HG02840 (cell line): ENCODE measurements at regions not wholly inside any gene's neighbourhood (a gene's known extent, or its start where the extent isn't known, plus 50 kb on each side); places are given as distances from the start of the nearest gene placed in this dataset.

ENCODE experiments used
- ATAC-seq: cut with Tn5 transposase; IDR thresholded peaks from one replicate; pipeline ENCODE4 v1.9.1; 2021; ENCODE audit warnings: mild to moderate bottlenecking, moderate library complexity, moderate number of reproducible peaks; ENCODE audit not compliant: unreplicated experiment, low FRiP score

- ATAC-seq: no peak
Observed at GRCh38 chr5:2201011-2201410, 318.3 kb upstream of the IRX4 start.

- ATAC-seq: no peak
Observed at GRCh38 chr5:2200261-2200950, 317.7 kb upstream of the IRX4 start.

GRCh38 chr5:2199697-2200096, 317.0 kb upstream of the IRX4 start:
- ATAC-seq: no peak

- no peak for ATAC-seq
Observed at GRCh38 chr5:2196989-2197619, 314.4 kb upstream of the IRX4 start.

- no peak for ATAC-seq
Observed at GRCh38 chr5:2196416-2196815, 313.7 kb upstream of the IRX4 start.

- no peak for ATAC-seq
Observed at GRCh38 chr5:2194949-2195348, 312.2 kb upstream of the IRX4 start.

- ATAC-seq: no peak
Observed at GRCh38 chr5:2194236-2194555, 311.5 kb upstream of the IRX4 start.

- no peak for ATAC-seq
Observed at GRCh38 chr5:2193542-2194235, 311.0 kb upstream of the IRX4 start.

GRCh38 chr5:2193142-2193541, 310.4 kb upstream of the IRX4 start:
- ATAC-seq: no peak

- ATAC-seq: no peak
Observed at GRCh38 chr5:2192496-2192895, 309.8 kb upstream of the IRX4 start.

- ATAC-seq: no peak
Observed at GRCh38 chr5:2191972-2192371, 309.2 kb upstream of the IRX4 start.

- ATAC-seq: no peak
Observed at GRCh38 chr5:2190549-2190948, 307.8 kb upstream of the IRX4 start.

- no peak for ATAC-seq
Observed at GRCh38 chr5:2188661-2189060, 305.9 kb upstream of the IRX4 start.

- no peak for ATAC-seq
Observed at GRCh38 chr5:2188137-2188536, 305.4 kb upstream of the IRX4 start.

GRCh38 chr5:2187687-2188086, 305.0 kb upstream of the IRX4 start:
- ATAC-seq: no peak

- ATAC-seq: no peak
Observed at GRCh38 chr5:2187156-2187555, 304.4 kb upstream of the IRX4 start.

GRCh38 chr5:2186472-2187015, 303.8 kb upstream of the IRX4 start:
- ATAC-seq: no peak

- ATAC-seq: no peak
Observed at GRCh38 chr5:2185646-2186471, 303.1 kb upstream of the IRX4 start.

GRCh38 chr5:2184563-2185540, 302.1 kb upstream of the IRX4 start:
- ATAC-seq: no peak

GRCh38 chr5:2184026-2184366, 301.3 kb upstream of the IRX4 start:
- no peak for ATAC-seq
